HG02938 (cell line): ENCODE measurements at regions not wholly inside any gene's neighbourhood (a gene's known extent, or its start where the extent isn't known, plus 50 kb on each side); places are given as distances from the start of the nearest gene placed in this dataset.

Experiments used
- ATAC-seq: cut with Tn5 transposase; IDR thresholded peaks from one replicate; pipeline ENCODE4 v1.9.1; 2021; ENCODE audit warnings: mild to moderate bottlenecking, moderate library complexity; ENCODE audit not compliant: unreplicated experiment

DNA sequence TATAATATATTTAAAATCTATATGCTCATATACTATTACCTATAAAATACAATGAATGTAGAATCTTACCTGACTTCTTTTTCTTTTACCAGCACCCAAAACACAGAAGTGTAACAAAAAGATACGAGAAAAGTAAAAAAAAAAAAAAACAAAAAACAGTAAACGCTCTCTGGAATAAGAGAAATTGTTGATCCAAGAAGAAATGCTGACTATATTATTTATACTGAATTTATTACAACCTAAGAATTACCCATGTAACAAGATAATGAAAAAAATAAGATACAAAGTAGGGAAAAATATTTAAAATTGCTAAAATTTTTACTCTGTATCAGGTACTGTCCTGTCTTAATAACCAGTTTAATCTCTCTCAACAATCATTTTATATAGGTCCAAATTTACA lies 787.9 kb upstream of the MAN1A1 start:
- ATAC-seq, result no peak

DNA sequence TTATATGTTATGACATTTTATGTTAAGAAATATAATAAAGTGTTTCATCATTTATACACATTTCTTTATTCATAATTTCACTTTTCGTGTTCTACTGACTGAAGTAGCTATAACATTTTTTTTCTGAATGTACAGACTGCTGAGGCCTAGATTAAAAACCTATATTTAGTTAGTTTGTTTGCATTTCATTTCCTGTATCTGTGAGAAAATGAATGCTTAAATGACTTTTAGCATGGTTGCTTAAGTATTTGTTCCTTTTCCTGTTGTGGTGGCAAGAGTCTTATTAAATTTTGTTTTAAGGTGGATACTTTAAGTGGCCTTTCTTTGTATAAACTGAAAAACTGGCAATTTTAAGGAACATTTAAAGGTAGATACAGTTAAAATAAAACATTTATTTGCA lies 779.7 kb upstream of the MAN1A1 start:
- no peak for ATAC-seq

DNA sequence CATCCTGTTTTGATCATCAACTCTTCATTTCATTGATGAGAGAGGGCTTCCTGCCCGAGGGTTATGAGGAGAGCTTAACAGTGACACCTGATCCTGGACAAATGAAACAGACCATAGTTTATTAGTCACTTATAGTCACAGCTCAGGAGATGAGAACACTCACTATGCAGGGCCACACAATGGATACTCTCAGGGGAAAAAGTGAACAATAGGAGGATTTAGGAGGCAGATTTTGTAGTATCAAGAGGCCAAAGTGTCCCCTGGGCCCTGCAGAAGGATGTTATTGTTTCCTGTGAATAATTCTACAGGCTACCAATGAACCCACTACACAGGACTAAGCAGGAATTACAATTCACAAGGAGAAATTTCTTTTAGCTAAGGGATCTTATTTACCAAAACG lies 772.8 kb upstream of the MAN1A1 start:
- no peak for ATAC-seq

DNA sequence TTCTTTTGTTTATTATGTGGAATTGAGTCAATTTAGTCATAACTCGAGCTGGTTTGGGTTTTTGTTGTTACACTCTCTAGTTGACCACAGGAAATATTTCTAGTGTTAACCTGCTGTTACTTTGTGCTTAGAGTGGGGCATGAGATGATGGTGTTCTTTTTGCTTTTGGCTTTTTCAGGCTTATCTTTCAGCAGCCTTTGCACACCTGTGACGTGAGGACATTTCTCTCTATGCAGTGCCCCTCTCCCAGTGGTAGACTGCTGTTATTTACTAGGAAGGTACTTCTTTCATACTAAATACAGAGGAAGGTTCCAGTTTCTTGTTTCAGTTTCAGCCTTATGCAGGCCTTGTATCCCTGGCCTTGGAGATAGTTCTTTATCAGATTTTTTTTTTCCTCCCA lies 766.8 kb upstream of the MAN1A1 start:
- no peak for ATAC-seq

DNA sequence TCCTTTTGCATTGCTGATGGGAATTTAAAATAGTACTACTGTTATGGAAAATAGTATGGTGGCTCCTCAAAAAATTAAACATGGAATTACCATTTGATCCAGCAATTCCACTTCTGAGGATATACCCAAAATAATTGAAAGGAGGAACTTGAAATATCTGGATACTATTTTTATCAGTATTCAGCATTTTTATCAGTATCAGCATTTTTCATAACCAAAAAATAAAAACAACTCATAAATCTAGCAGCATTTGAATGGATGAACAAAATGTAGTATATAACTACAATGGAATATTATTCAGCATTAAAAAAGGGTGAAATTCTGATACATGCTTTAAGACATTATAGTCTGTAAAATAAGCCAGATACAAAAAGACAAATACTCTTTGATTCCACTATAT lies 763.4 kb upstream of the MAN1A1 start:
- no peak for ATAC-seq

DNA sequence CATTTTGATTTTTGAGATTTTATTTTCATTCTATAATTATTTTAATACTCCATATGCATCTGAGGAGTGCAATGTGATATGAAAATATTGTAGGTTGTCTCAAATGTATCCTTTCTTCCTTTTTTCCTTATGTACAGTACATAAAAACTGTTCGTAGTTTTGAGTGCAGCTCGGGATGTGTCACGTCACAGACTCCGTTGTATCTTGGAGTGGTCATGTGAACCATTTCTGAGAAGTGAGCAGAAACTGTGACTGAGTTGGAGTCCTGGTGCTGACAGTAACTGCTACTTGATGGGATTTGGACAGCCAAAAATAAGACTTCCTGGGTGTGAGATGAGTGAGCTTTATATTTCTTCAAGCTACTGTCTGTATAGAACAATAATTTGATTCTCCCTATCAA lies 761.4 kb upstream of the MAN1A1 start:
- ATAC-seq, result no peak

DNA sequence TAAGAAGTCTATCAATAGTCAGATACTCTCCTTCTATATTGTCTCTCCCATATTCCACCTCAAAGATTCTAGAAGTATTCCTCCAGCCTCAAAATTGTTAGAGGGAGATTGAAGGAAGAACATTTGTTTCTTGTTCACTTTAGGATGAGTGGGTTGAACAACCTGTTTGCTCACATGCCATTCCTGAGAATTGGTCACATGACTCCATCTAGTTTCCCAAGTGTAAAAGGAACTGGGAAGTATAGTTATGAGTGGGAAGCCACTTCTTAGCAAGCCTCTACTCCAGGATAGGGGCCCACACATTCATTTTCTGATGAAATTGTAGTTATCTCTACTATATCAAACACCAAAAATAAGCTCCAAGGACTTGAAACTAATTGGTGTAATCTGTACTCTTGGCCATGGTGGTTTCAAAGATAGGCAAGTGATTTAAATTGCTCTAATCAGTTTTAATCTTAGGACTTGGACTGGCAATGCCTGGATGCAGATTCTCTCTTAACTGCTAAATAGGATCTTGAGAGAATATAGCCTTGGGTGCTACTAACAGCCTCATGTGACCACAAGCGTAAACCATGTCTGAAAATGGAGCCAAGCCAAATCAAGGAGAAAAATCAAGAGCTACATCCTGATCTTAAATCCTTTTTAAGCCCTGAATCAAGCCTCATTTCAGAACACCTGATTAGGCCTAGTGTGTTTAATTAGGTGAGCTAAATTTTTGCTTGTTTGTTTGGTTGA lies 758.7 kb upstream of the MAN1A1 start:
- ATAC-seq, result no peak

DNA sequence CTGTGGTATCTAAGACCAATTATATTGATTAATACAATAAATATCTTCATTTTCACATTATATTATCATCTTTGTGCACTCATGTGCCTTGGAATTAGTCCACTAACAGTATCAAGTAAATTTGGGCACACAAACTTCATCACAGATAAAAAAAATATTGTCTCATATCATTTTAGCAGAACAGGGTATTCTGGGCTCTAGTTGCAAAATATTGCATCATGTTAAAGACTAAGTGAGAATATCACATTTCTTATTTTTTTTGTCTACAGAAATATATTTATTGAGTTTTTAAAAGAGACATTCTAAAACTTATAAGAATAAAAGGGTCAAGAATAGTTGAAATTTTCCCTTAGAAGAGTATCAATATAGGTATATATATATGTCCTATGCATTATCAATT lies 754.1 kb upstream of the MAN1A1 start:
- ATAC-seq, result no peak

DNA sequence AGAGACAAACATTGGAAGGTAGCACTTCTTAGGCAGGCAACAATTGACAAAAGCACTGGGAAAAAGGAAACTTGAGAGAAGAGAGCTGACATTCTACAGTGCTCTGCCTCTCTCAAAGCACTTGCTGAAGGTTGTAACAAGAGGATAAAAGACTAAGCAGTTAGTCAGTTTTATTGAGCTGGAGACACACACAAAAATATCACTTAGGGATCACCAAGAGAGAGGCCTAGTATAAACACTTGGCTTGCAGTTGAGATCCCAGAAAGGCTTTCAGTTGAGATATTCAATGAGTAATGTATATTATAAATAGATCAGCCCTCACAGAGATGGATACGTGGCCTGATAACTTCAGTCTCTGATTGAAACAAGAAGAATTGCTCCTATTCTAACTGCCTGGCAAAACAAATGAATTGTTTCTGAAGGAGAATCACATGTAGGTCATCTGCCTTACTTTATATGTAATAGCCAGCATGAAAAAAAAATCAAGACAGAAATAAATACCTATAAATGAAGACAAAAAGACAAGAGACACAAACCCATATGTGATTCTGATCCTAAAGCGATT lies 747.2 kb upstream of the MAN1A1 start:
- ATAC-seq, result no peak

DNA sequence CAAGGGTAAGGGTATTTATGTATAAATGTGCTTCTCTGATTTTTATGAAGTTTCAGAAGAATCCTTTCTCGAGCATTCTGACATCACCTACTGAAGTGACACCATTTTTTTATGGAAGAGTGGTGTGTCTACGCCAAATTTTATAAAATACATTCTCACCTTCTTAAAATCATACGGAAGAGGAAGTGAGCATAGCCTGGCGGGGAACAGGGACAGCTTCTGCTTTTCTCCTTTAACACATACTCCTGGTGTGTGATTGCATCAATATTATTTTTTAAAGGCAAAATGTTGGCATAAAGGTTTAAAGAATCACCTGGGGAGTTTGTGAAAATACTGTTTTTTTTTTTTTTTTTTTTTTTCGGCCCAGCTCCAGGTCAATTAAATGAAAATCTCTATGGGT lies 733.6 kb upstream of the MAN1A1 start:
- no peak for ATAC-seq

DNA sequence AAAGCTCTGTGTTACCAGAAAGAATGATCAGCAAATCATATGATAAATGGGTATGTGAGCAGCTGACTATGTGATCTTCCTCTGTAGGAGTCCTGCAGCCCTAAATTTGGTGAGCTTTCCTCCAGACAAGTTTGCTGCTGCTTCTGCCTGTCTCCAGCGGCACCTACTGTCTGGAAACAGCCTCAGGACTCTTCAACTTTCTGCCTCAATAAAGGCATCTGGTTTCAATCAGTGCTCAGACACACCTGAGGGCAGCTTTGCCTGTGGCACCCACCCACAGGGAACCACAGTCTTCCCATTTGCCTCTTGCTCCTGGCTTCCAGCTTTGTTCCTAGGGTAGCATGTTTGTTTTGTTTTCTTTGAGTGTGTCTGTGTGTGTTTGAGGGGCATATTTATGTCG lies 727.9 kb upstream of the MAN1A1 start:
- no peak for ATAC-seq

DNA sequence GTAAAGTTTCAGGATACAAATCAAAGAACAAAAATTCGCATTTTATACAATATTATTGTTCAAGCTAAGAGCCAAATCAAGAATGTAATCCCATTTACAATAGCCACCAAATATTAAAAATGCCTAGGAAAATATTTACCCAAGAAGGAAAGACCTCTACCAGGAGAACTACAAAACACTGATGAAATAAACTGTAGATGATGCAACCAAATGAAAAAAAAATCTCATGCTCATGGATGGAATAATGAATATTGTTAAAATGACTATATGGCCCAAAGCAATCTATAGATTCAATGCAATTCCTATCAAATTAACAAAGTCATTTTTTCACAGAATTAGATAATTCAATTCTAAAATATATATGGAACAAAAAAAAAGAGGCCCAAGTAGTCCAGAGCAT lies 708.8 kb upstream of the MAN1A1 start:
- ATAC-seq, result no peak

DNA sequence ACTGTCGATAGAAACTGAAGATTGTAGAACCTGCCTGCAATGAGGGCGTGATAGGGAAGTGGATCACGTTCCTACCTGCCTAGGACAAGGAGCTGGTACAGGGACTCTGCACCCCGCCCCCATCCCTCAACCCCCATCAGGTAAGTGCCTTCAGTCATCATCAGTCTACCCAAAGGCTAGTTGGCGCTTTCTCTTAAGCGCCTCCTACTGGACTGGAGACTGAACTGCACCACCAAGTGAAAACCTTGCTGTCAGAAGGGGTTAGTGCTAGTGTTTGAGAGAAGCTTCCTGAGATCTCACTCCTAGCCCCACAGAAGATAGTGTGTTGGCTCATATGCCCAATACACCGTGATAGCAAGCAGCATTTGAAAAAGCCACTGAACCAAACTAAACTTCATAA lies 706.5 kb upstream of the MAN1A1 start:
- peak; percentile 90 for ATAC-seq

DNA sequence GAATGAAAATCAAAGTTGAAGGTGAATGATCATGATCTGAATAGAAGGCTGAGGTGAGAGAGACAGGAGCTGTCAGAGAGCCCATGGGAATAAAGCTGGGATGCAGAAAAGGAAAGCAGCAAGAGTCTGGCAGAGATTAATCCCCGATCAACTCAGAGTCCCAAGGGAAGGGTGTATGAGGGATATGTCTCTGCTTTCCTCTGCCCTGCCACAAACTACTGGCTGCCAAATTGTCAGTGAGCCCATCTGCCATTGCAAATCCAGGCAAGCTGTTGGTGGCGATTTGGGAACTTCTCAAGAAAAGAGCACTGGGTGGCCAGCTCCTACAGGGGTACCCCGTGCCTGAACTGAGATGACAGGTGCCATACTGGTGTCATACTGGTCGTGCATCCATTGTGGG lies 705.5 kb upstream of the MAN1A1 start:
- ATAC-seq, result no peak

DNA sequence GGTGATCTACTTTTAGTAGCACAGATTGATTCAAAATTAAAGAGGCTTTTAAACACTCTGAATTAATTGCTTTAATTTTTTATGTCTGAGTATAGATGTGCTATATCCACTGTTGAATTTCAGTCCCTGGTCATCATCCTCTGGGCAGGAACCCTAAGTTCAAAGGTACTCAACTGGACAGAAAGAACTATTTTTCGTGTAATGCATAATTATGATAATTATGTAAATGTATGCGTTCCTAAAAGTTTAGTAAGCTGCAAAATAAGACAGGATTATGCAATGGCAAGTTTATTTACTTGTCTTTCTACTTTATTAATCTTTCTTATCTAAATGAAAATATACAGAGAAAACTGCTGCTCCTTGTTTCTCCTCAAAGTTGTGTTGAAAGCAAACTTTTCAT lies 690.1 kb upstream of the MAN1A1 start:
- no peak for ATAC-seq

DNA sequence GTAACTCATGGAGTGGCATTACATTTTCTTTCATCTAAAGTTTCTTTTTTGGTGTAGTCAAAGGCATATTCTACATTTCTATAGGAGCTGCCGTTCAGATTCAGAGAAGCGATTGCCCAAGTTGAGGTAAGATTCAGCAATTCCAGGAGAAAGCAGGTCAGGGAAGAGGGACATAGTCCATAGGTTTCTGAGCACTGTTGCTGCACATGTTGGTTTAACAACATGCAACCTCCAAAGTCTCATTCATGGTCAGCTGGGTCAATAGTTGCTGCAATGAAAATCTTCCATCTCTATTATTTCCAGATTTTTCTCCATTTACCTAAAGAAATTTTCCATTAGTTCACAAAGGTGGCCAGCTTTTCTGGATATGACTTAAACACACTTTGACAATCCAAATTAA lies 682.3 kb upstream of the MAN1A1 start:
- ATAC-seq, result no peak

DNA sequence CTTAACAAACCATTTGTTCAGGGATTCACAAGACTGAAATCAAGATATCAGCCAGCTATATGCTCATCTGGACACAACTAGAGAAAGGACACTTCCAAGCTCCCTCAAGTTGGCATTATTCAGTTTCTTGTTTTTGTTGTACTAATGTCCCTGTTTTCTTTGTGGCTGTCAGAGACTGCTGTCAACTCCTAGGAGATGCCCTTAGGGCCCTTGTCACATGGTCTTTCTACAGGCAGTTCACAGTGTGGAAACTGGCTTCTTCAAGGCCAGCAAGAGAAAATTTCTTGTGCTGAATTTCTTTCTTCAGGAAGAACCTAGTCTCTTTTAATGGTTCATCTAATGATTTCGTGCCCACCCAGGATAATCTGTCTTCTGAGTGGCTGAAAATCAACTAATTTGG lies 677.2 kb upstream of the MAN1A1 start:
- ATAC-seq, result no peak

DNA sequence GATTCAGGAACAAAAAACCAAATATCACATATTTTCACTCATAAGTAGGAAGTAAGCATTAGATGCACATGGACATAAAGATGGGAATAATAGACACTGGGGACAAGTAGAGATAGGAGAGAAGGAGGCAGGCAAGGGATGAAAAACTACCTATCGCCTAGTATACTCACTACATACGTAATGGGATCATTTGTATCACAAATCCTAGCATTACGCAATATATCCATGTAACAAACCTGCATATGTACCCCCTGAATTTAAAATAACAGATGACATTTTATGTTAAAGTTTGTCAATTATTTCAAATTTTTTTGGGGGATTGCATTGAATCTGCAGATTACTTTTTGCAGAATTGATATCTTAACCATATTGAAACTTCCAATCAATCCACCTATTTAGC lies 660.5 kb upstream of the MAN1A1 start:
- no peak for ATAC-seq

DNA sequence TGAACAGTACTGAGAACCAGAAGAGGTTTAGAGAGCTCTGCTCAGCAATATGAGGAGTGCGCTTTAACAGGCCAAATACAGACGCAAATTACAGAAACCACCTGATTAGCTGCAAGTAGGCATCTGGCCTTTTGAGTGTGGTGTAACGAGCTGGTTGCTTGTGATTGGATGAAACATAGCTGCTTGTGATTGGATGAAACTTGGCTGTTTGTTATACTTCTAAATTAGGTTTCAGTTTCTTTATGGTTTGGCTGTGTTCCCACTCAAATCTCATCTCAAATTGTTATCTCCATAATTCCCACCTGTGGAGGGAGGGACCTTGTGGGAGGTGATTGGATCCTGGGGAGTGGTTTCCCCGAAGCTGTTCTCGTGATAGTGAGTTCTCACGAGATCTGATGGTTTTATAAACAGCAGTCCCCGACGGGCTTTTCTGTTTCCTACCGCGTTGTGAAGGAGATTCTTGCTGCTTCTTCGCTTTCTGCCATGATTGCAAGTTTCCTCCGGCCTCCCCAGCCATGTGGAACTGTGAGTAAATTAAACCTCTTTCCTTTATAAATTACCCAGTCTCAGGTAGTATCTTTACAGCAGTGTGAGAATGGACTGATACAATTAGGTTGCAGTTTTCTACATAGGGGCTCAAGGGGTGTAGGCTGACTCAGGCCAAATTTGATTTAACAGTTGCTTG lies 655.9 kb upstream of the MAN1A1 start:
- ATAC-seq, result no peak

DNA sequence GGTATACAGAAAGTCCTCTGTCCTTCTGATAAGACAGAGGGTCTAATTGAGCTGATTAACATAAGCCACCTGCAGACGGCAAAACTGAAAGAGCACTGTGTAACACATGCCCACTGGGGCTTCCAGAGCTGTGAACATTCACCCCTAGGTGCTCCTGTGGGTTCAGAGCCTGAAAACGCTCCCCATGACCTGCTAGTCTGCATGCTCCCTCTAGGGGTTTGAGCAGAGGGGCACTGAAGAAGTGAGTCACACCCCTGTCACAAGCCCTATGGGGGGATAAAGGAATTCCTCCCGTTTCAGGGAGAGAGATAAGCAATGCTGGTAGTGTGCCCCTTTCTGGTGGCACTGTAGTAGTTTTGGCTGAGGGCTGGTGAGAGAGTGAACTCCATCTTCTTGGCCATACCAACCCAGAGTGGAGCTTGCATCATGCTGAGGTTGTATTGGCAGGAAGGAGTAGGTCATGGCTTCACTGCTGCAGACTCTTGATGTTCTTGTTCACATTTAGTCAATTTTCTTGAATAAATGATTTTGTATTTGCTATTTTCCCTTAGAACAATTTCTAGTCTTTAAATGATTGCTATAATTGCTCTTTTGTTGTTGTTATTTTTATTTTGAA lies 637.5 kb upstream of the MAN1A1 start:
- ATAC-seq, result no peak

DNA sequence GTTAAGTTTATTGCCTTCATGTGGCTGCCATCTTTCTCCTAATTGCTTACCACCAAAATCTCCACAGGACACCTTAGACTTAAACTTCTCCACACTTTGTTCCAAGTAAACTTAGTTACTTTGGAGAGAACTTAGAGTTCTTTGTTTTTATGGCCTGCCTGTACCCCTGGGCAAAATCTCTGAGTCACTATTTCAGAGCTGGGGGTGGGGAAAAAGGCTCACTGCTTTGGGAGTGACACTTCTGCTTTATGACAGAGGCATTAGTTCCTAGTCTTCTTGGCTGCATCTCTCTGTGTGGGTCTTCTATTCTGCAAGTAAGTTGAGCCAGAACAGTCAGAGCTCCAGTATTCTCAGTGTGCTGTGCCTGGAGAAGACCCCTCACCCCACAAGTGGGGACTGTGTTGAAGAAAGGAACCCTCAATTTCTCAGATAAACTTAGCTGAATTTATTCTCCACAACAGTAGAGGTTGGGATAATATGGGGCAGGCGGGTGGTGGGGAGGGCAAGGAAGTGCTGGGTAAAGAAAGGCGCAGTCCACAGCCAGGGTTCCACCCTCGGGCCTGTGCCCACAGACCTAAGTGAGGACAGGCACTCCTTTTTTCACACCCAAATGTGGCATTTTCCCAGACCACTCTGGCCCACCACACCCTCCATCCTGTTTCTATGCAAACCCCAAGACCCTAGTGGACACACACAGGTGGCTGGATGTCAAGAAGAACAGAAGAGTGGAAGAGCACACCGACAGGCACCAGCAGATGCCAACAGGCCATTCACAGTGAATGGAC lies 636.6 kb upstream of the MAN1A1 start:
- no peak for ATAC-seq
